ENCODE measurements at regions not wholly inside any gene's neighbourhood (a gene's known extent, or its start where the extent isn't known, plus 50 kb on each side); places are given as distances from the start of the nearest gene placed in this dataset.
A peak's percentile ranks its signal among the peaks of the same experiment; 100 is the strongest.

GRCh38 chr5:173802670-173803165 is 85.4 kb upstream of the CPEB4 start:
- peaks cover 0 to 7% of the 10 kb centered on the region in 2 experiments; a peak in 3 of 5 replicates for H3K9me3 Mint-ChIP-seq
- H3K4me1 Mint-ChIP-seq: no peaks in the 10 kb centered on the region
- H2BK15ac ChIP-seq (ENCODE audit: low read depth, low read length): no peak overlapping the region
- no peak for TF ChIP-seq CTCF (conservative IDR thresholded peaks at IDR 0.05)
- H3K56ac ChIP-seq (ENCODE audit: insufficient read length, low read depth, low read length): no peak overlapping the region
- peak overlapping the region; percentile 38 for H3K18ac ChIP-seq (ENCODE audit: insufficient read length, low read depth, low read length)
- H3K23me2 ChIP-seq (ENCODE audit: insufficient read length, low read depth, low read length, poor library complexity, severe bottlenecking): no peaks in the 10 kb centered on the region
- no peak overlapping the region for H3K4me3 Mint-ChIP-seq
- H3K36me3 Mint-ChIP-seq (ENCODE audit: insufficient read depth in 1 of 3, low read depth in 3 of 3): peaks cover 0 to 6% (median 2%) of the 10 kb centered on the region in 3 experiments; a peak in 2 of 7 replicates
- H3K79me1 ChIP-seq (ENCODE audit: insufficient read depth, low read depth, low read length, poor library complexity, severe bottlenecking): no peaks in the 10 kb centered on the region
- H4K5ac ChIP-seq (ENCODE audit: insufficient read length, low read depth, low read length): no peak overlapping the region
- H3K4me1 ChIP-seq (ENCODE audit: insufficient read depth, low read length): no peaks in the 10 kb centered on the region
- no peak overlapping the region for H3K23ac ChIP-seq (ENCODE audit: insufficient read length, low read depth, low read length)
- DNase-seq: no peak
- H3K27me3 Mint-ChIP-seq (ENCODE audit: low read depth): peaks cover 1% of the 10 kb centered on the region; the same call in 1 of the 2 replicates
- no peaks in the 10 kb centered on the region for H3K79me2 ChIP-seq (ENCODE audit: insufficient read depth, low read length)
- no peak overlapping the region for H2BK12ac ChIP-seq (ENCODE audit: insufficient read length, low read depth, low read length)
- no CpG with 5 or more reads among the region's 7 CpGs for WGBS (ENCODE audit: extremely low coverage, insufficient read length, low lambda C conversion rate)
- H3K4ac ChIP-seq (ENCODE audit: low read depth, low read length): no peak overlapping the region
- no peak overlapping the region for H4K8ac ChIP-seq (replicated peaks; ENCODE audit: insufficient read length, low read depth, low read length)
- H3K27ac Mint-ChIP-seq: no peak overlapping the region
- no peak overlapping the region for H4K91ac ChIP-seq (ENCODE audit: insufficient read length, low read depth, low read length)
- no peaks in the 10 kb centered on the region for H3K27me3 ChIP-seq (ENCODE audit: insufficient read depth, low read length)
- H2AFZ ChIP-seq (ENCODE audit: low read length): no peak overlapping the region
- no peak overlapping the region for H2BK20ac ChIP-seq (ENCODE audit: low read depth, low read length, poor library complexity, severe bottlenecking)
- no peak overlapping the region for H3K4me2 ChIP-seq (ENCODE audit: insufficient read depth, insufficient read length, low read length)
- no peak overlapping the region for H2AK5ac ChIP-seq (ENCODE audit: insufficient read length, low read length)
- no peaks in the 10 kb centered on the region for H4K20me1 ChIP-seq (ENCODE audit: control insufficient read depth, insufficient read depth, insufficient read length)
- no peak overlapping the region for H2BK120ac ChIP-seq (ENCODE audit: low read depth, low read length, poor library complexity, severe bottlenecking)
- H3T11ph ChIP-seq (ENCODE audit: low read length): no peak overlapping the region
- H3K9me3 ChIP-seq (ENCODE audit: control insufficient read depth, low read depth, low read length): no peaks in the 10 kb centered on the region
- no peak overlapping the region; the same call in 1 of the 2 replicates for H3K14ac ChIP-seq (ENCODE audit: insufficient read depth, low read length)
- H2BK5ac ChIP-seq (ENCODE audit: insufficient read length, low read length): no peak overlapping the region
- no peak overlapping the region for H3K9ac ChIP-seq (ENCODE audit: extremely low read depth, insufficient read length, low read length)
- no peak overlapping the region for H3K27ac ChIP-seq (ENCODE audit: insufficient read length, low read depth, low read length)

Measured in H9 (cell line).